ENCODE measurements at regions not wholly inside any gene's neighbourhood (a gene's known extent, or its start where the extent isn't known, plus 50 kb on each side); places are given as distances from the start of the nearest gene placed in this dataset.
"Not testable (repeated sequence)": the region's sequence is repeated elsewhere in the genome, so short reads cannot be mapped to it uniquely, and the experiment has no call there.

DNA sequence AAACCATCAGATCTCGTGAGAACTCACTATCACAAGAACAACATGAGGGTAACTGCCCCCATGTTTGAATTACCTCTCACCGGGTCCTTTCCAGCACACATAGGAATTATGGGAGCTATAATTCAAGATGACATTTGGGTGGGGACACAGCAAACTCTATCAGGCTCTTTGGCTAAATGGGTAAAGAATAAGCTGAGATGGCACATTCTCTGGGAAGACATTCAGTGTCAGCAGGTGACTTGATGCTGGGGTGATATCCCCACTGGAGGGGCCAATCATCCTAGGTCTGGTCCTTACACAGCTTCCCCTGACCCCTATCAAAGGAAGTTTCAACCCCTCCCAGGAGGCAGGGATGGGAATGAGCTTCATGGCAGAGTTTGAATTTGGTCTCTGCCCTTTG, 664.0 kb upstream of the EEF2KMT start:
- DNase-seq (ENCODE audit: low read depth), result no peak

DNA sequence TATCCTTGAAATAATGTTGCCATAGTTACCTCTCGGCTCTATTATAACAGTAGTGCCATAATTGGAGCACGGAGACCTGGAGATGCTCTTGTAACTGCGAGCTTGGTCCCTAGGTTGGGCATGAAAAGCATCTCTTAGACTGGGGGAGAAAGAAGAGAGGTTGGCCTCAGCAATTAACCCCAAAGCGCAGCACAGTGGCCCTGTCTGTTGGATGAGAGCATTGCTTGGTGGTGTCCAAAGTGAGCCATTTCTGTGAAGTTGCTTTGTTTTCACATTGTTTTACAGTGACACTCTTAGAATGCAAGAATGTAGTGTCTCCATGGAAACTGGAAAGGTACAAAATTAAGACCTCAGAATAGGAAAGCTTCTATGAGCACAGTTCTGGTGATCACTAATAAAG, 660.7 kb upstream of the EEF2KMT start:
- DNase-seq (ENCODE audit: low read depth), result no peak

DNA sequence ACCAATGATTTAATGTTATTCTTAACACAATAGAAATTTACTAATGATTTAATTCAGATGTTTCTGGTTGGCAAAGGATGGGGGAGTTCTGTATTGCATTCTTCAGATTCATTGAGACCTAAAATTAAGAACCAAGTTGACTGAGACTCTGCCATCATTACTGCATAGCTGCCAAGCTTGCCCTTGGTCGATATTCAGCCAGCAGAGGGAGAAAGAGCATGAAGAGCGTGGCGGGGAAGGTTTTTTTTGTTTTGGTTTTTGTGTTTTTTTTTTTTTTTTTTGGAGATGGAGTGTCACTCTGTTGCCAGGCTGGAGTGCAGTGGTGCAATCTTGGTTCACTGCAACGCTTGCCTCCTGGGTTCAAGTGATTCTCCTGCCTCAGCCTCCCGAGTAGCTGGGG, 659.4 kb upstream of the EEF2KMT start:
- DNase-seq (ENCODE audit: low read depth), result no peak

DNA sequence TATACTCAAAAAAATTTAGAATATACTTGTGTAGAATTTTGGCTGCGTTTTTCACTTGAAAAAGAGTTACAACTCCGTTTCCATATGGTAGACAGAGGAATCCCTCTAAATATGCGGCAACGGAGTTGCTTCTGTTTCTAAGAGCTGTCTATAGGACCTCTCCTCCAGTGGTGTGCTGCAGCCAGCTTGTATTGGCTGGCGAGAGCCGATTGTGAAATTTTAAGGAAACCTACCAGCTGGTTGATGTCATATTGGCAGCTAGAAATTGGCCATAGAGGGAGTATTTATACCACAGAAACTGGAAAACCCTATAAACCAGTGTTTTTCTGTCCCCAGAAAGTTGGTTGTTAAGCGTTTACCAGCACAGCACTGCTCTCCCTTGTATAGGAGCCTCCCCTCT, 655.8 kb upstream of the EEF2KMT start:
- no peak for DNase-seq (ENCODE audit: low read depth)

DNA sequence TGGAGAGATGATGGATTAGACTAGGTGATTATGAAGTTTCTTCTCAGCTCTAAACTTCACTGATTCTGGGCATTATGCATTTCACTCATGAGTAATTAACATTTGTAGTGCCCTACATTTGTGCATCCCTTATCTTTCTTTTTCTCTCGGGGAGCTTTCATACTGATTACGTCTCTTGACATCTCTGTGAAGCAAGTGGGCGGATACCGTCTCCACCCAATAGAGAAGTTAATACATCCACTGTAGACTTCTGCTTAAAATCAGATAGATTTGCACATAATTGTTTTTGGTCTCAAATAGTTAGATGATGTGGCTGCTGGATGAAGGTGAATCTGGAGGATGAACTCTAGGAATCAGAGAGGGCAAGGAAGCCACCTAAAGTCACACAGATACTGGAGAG, 653.6 kb upstream of the EEF2KMT start:
- DNase-seq (ENCODE audit: low read depth), result no peak

DNA sequence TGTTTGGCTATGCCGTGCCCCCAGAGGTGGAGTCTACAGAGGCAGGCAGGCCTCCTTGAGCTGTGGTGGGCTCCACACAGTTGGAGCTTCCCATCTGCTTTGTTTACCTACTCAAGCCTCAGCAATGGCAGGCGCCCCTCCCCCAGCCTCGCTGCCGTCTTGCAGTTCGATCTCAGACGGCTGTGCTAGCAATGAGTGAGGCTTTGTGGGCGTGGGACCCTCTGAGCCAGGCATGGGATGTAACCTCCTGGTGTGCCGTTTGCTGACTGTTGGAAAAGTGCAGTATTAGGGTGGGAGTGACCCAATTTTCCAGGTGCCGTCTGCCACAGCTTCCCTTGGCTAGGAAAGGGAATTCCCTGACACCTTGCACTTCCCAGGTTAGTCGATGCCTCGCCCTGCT, 652.8 kb upstream of the EEF2KMT start:
- not testable (repeated sequence) for DNase-seq (ENCODE audit: low read depth)

DNA sequence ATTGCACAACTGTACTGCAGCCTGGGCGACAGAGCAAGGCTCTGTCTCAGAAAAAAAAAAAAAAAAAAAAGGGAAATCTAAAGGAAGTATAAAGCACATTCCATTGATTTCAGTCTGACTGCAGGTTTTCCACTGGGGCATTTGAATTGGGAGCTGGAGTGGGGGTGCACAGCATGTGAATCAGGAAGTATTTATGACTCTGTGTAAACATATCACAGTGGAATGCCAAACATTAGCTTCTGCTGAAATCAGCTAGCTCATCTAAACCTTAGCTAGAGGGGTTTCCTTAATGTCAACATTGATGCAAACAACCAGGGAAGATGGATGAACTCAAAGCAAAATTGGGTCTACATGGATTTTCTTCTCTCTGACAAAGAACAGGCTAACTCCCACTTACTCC, 641.0 kb upstream of the EEF2KMT start:
- DNase-seq (ENCODE audit: low read depth), result no peak

DNA sequence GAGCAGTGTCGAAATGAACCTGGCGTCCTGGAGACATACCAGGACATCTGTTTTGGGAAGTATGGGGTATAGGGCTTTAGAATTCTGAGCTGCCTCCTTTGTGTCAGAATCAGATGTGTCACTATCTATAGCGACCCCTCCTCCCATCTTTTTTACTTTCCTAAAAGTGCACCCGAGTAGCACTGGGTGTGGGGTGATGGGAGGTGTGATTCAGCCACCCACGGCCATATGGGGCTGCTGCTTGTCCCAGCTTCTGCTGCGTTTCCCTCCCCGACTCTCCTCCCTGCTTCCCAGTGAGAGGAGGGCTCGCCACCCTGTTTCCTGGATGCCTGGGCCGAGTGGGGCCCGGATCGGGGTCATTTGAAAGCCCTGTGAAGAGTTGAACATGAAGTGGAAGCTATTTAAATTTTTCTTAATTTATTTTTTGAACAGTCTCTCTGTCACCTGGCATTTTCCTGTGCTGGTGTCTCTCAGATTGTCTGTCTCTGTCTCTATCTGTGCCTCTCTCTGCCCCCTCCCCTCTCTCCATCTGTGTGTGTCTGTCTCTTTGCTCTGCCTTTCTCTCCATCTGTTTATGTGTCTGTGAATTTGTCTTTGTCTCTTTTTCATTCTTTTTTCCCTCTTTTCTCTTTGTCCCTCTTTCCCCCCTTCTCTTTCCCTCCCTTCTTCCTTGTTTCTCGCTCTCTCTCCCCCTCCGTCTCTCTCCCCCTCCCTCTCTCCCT, 638.8 kb upstream of the EEF2KMT start:
- no peak for DNase-seq (ENCODE audit: low read depth)

DNA sequence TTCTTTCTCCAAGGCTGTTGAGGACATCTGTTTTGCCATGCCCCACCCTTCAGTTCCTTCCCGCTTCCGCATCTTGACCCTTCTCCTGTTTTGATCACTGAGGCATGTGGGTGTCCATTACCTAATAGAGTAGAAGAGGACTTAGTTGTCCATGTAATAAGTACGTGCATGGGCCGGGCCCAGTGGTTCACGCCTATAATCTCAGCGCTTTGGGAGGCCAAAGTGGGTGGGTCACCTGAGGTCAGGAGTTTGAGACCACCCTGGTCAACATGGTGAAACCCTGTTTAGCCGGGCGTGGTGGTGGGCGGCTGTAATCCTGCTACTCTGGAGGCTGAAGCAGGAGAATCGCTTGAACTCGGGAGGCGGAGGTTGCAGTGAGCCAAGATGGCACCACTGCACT, 637.8 kb upstream of the EEF2KMT start:
- DNase-seq (ENCODE audit: low read depth), result no peak

DNA sequence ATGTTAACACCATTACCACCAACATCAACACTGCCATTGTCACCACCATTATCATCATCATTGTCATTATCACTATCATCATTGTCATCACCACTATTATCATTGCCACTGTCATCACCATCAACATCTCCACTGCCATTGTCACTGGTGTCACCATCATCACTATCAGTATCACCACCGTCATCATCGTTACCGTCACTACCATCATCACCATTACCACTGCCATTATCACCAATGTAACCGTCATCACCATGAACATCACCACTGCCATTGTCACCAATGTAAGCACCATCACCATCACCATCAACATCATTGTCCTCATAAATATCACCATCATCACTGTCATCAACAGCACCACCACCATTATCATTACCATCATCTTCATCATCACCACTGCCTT, 633.2 kb upstream of the EEF2KMT start:
- no peak for DNase-seq (ENCODE audit: low read depth)

DNA sequence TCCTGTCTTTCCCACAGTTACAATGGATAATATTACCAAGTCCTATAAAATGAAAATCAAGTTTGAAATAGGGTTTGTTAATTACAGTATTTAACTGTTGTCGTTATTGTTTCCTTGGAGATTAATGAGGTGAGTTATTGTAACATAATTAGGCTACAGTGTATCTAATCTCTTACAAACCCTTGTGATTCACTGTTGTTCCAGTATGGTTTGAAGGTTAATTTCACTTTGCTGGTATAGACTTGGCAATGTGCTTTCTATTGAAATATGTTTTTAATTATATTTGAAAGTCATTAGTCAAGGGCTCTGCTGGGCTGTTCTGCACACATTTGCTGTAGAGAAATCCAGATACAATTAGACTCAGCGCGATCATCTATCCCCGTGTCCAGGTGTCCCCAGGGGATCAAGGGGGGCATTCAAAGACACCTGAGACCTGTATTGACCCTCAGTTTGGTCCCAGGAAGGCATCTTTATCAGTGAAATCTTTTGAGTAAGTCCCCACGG, 624.6 kb upstream of the EEF2KMT start:
- no peak for DNase-seq (ENCODE audit: low read depth)

DNA sequence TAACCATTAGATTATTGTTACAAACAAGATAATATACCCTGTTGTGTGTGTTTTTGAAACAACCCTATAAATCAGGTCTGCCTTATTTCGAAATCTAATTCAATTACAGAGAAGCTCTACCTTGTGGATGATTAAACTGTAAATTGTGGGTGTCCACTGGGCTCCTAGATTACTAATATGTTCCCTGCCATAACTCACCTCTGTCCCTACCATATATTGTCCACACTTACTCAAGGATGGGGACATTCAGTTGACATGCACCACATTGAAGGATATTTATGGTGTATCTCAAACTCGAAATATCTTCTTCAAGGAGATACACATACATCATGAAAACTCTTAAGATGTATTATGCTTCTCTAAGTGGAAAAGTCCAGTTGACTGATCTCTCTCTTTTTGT, 617.6 kb upstream of the EEF2KMT start:
- DNase-seq (ENCODE audit: low read depth), result no peak

DNA sequence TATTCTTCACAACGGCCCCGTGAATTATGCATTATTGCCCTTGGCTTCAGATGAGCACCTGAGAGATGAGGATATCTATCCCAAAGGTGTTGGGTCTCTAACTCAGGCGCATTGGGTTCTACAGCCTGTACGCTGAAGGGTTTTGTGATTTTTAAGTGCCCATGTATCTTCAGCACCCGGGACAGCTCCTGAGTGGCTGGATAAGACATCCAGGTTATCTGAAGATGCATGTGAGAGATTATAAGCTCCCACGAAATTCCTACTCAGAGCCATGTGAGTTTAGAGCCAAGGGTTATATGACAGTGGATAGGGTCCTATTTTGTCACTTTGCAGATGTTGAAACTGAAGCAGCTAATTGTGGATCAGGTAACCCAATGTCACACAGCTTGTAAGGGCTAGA, 612.3 kb upstream of the EEF2KMT start:
- no peak for DNase-seq (ENCODE audit: low read depth)

DNA sequence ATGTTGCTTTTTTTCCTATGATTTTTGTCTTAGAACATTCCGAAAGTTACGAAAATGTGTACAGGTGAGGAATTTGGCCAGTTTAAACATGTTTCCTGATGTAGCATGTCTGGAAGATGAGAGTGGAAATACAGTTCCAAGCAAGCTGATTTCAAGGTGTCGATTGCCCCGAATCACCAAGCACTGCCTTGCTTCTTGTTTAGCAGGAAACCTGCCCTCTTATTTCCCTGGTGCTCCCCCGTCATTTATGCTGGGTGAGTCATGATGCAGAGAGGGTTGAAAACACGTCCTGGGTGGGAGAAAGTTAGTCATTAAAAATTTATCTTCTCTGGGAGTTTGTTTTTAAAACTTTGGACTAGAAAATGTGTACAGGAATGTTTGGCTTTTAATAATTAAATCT, 608.6 kb upstream of the EEF2KMT start:
- no peak for DNase-seq (ENCODE audit: low read depth)

DNA sequence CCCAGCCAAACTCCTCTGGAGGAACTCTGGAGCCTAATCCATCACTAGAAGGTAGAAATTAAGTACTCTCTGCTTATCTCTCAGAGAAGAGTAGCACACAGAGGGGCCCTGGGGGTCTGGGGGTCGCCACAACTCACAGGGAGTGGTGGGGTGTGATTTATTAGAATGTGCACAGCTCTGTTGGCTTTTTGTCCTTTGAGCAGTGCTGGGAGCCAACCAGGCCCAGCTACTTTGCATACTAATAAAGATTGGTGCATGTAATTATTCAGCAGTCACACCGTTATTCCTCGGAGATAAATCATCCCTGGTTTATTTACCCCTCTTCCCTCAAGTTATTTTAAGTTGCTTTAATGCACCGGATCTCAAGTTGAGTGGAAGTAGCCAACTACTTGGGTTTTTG, 606.7 kb upstream of the EEF2KMT start:
- DNase-seq (ENCODE audit: low read depth), result no peak

DNA sequence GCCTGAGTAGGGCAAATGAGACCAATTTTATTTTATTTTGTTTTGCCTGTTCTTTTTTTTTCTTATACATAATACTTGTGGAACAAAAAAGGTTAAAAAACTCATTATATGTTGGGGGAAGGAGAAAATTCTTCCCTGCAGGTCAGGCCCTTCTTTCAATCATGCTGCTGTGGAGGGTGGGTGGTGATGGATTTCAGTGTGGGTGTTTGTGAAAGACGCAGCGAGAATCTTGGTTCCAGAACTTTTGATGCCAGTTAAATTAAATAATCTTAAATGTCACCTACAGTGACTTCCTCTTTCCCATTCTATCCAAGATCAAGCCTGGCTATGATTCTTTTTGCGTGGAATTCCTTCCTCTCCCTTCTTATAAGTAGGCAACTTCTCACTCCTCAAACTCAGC, 595.8 kb upstream of the EEF2KMT start:
- DNase-seq (ENCODE audit: low read depth), result no peak

DNA sequence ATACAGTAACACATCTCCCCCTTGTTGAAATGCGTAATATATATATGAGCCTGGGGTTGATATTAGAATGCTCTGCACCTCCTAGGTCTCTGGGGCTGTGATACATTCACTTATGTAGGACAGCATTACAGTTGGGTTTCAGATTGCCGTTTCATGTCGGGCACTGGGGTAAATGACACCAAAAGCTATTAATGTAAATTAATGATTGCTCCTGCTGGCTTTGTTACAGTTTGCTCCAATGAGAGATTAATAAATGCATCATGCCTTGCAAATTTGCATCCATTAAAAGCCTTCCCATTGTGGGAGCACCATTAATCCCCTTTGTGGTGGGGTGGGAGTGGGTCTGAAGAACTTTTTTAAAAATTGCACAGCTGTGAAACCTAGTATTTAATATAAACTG, 584.4 kb upstream of the EEF2KMT start:
- no peak for DNase-seq (ENCODE audit: low read depth)

DNA sequence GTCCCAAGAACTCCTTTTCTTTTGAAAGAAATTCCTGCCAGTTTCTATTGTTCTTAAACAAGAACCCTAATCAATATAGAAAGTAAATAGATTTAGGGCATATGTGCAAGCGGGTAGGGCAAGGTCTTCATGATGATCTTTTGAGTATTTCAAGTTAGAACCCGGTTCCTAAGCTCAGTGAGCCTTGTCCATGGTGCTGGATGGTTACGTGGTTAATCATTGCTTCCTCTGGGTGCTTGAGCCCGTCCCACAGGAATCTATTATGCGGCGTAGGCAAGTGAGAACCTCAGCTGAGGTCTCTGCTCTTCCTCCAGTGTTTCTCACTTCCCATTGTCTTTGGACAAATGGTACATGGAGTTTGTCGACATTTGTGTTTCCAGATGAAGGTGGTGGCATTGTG, 580.8 kb upstream of the EEF2KMT start:
- DNase-seq (ENCODE audit: low read depth), result no peak

DNA sequence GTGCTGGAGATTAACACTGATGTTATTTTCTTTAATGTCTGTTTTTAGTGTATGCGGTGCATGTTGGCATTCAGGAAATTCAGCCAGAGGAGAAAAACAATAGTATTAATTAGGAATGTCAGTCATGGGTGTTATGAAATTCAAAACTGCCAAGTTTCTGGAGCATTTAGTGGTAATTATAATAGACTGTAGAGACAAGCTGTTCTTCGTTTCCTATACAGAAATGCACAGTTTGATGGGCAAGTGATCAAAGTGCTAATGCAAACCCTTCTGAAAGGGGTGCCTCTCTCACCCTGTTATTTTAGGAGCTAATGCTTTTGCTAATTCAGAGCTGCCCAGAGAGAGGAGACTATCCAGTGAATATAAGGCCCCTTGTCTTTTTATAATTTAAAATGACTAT, 573.8 kb upstream of the EEF2KMT start:
- no peak for DNase-seq (ENCODE audit: low read depth)

DNA sequence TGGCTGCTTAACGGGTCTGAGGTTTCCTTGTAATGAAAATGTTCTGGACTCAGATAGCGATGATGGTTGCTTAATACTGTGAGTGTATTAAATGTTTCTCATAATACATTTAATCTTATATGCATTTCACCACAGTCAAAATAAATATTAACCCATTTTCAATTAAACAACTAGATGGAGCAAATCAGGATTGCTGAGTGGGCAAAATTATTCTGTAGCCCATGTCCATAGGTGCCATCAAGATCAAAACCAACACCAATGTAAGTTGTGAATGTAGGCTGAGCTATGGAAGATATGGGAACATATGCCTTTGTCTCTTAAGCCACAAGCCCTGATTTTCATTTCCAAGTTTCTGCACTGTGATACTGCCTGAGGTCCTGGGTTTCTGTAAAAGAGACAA, 572.6 kb upstream of the EEF2KMT start:
- no peak for DNase-seq (ENCODE audit: low read depth)

DNA sequence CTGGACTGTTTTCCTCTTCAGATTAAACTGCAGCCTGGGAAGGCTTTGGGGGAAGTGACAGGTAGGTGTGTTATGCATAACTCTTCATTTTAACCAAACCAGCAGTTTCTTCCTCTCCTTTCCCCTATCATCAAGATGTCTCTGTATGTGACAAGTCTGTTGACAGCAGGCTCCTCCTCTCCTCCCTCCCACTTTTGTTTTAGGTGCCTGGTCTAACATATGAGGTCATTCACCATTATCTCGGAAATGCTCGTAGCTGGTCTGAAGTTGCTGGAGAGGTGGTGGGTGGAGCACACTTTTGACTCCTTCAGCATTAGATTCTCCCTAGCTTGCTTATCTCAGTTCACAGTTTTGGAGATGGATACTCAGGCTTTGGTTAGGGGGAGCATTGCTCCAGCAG, 571.0 kb upstream of the EEF2KMT start:
- no peak for DNase-seq (ENCODE audit: low read depth)

DNA sequence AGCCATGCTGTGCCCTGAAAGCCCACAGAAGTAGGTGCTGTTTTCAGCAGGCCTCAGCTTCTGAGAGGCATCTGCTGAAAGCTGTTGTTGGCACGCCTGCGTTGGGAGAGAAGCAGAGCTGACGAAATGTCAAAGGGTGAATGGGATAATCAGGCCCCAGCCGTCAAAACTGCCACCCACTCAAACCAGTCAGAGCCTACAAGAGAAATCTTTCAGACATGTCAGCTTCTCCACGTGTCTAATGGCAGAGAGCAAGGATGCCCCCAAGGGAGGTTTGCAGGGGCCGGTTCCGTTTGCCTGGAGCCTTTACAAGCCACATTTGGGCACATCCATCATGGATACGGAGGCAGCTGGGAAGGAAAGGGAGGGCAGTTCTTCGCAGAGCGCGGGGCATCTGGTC, 568.2 kb upstream of the EEF2KMT start:
- no peak for DNase-seq (ENCODE audit: low read depth)

DNA sequence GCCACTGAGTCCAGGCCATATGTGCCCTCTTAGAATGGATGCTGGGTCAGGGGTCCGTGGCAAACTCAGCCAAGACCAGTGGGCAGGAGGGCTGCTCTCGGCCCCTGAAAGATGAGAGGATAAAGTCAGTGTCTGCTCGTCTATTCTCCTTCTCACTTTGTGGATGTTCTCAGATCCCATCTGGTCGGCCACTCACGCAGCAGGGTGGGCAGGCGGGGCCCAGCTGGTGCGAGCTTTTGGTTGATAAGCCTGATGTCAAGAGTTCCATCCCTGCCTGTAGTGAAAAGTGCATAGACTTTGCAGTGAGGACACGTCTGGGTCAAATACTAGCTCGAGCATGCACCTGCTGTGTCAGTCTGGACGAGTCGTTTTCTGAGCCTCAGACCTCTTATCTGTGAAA, 556.2 kb upstream of the EEF2KMT start:
- DNase-seq (ENCODE audit: low read depth), result no peak

DNA sequence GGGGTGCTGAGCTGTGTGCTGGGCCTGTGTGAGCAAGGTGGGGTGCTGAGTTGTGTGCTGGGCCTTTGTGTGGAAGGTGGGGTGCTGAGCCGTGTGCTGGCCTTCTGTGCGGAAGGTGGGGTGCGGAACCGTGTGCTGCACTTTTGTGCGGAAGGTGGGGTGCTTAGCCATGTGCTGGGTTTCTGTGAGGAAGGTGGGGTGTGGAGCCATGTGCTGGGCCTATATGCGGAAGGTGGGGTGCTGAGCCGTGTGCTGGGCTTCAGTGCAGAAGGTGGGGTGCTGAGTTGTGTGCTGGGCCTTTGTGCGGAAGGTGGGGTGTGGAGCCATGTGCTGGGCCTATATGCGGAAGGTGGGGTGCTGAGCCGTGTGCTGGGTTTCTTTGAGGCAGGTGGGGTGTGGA, 555.4 kb upstream of the EEF2KMT start:
- DNase-seq (ENCODE audit: low read depth), result no peak

Measured in activated T-cell treated with anti-CD3 and anti-CD28 coated beads for 48 hours (primary cell).